Stimulated activated CD4-positive, alpha-beta T cell treated with anti-CD3 and anti-CD28 coated beads, Interleukin-4, amount 100 ng/mL, for 4 hours (primary cell): ENCODE measurements at regions not wholly inside any gene's neighbourhood (a gene's known extent, or its start where the extent isn't known, plus 50 kb on each side); places are given as distances from the start of the nearest gene placed in this dataset.
"Not testable (repeated sequence)": the region's sequence is repeated elsewhere in the genome, so short reads cannot be mapped to it uniquely, and the experiment has no call there.

Experiments
- DNase-seq, 2 experiments: peaks; one replicate each; pipeline ENCODE4 v3.0.0-alpha.2; 2020

DNA sequence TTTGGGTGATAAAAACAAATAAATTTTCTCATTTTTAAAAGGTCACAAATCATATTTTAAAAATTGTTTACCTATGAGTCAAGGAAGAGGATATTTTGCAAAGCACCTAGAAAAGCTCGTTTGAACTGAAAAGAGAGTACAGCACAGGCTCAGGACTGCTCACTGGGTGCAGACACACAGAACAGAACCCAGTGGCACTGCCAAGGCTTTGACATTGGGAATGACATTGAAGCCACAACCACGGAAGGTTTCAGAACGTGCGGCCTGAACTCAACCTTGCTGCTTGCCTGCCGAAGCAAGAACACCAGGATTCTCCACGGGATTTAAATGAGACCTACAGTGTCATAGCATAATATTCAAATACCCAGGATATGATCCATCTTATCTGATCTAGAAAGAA, 597.1 kb upstream of the B3GAT1 start:
- no peak for DNase-seq

DNA sequence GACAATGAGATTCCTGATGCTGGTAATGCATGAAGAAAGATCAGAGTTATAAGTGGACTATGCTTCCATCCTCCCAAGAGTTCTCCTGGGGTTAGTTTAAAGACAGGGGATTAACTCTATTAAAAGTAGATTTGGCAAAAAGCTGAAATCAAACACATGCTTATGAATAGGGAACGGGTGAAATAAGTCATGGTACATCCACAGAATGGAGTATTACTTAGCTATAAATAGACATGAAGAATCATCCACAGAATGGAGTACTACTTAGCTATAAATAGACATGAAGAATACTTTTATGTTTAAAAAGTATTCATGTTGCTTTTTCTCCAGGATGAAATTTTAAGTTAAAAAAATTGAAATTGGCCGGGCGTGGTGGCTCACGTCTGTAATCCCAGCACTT, 596.4 kb upstream of the B3GAT1 start:
- no peak for DNase-seq

DNA sequence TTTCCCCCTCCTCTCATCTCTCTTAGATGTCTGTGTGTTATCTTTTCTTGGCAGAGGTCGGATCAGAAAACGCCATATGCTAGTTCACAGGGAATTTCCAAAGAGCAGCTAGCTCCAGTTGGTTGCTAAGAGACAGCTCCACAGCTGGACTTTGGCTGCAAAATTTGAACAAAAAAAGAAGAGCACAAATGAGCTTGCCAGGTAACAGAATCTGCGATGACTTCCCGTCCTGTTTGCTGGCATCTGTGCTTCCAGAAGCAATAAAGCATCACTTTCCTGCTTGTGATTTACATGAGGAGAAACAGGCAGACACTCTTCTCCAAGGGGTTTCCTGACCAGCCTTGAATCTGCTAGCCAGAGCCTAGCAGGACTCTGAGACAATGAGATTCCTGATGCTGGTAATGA, 596.0 kb upstream of the B3GAT1 start:
- no peak for DNase-seq

DNA sequence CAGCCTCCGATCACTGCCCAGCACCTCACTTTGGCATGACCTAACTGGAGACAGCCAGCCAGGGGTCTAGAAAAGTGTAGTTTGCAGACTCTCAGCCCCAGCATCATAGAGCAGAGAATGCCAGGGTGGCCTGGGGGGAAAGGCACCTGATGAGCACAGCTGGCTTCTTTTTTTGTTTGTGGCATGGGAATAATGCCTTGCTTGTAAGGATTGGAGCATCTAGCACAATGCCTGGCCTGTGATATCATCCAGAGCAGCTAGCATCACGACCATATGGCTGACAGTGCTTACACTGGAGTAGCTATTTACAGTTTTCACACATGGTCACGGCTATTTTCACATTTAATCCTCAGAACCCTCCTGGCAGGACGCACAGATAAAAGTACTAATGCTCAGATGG, 594.8 kb upstream of the B3GAT1 start:
- no peak for DNase-seq

DNA sequence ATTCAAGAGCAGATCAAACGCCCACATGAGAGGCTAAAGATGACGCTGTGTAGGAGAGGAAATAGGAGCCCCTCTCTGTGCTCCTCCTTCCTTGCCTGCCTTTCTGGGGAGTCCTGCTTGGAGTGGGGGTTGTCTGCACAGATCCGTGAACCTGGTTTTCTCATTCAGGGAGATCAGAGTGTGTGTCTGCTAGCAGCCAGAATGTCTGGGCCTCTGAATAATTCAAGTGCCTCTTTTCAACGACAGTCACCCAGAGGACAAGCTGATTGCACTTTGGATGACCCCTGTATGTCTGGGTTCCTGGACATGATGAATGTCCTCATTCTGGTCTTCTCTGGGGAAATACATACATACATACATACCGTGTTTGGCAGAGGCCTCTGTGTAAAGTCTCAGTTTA, 592.5 kb upstream of the B3GAT1 start:
- DNase-seq: no peak

DNA sequence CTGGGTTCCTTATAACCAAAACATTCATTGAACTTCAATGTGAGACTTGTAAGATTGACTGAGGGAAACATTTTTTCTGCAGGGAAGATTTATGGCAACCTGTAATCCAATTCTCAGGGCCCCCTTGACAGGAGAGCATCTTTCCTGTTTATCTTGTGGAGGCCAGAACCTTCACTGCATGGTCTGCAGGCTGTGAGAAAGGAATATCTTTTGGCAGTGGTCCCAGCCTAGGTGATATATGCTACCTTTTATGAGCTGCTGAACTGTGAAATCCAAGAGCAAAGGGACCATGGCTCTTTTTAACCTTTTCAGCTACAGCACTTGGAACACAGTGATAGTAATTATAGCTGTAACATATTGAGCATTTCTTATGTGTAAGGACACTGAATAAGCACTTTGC, 590.2 kb upstream of the B3GAT1 start:
- no peak for DNase-seq

DNA sequence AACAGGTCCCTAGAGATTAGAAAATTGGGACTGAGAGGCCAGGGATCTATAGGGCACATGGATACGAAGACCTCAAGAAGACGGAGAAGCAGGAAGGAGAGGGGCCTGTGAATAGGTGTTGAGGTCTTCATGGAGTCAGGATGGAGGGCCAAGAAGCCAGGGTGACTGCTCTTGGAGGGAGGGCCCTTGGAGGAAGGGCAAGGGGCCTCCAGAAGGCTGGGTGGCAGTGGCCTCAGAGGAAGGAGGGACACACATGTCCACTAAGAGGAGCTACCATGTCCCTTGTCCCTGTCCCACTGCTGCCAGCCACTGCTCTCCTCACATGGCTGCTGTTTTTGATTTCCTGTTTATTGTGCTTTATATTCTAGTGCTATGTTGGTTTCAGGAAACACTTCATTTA, 589.5 kb upstream of the B3GAT1 start:
- no peak for DNase-seq

DNA sequence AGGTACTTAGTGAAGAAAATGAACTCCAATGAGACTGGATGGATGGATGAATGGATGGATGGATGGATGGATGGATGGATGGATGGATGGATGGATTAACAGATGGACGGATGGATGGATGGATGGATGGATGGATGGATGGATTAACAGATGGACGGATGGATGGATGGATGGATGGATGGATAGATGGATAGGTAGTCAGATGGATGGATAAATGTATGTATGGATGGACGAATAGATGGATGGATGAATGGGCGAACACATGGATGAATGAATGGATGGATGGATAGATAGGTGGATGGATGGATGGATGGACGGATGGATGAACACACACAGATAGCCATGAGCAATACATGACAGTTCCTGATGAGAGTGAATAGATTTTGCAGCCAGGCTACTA, 589.0 kb upstream of the B3GAT1 start:
- not testable (repeated sequence) for DNase-seq

DNA sequence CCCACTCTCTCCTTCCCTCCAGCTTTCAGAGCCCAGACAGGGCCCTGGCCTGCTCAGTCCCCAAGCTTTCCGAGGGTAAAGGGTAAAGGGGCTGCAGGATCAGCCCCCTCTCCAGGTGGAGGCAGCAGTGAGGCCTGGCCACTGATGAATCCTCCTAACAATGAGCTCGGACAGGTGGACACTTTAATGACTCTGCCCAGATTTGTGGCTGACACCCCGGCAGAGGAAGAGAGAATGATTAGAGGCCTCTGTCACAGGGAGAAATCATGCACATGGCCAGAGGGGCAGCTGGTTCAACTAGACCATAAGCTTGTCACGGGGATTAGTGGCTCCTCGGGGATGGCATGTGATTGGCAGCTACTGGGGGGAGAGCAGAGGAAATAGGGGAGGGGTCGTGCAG, 587.5 kb upstream of the B3GAT1 start:
- DNase-seq: no peak

DNA sequence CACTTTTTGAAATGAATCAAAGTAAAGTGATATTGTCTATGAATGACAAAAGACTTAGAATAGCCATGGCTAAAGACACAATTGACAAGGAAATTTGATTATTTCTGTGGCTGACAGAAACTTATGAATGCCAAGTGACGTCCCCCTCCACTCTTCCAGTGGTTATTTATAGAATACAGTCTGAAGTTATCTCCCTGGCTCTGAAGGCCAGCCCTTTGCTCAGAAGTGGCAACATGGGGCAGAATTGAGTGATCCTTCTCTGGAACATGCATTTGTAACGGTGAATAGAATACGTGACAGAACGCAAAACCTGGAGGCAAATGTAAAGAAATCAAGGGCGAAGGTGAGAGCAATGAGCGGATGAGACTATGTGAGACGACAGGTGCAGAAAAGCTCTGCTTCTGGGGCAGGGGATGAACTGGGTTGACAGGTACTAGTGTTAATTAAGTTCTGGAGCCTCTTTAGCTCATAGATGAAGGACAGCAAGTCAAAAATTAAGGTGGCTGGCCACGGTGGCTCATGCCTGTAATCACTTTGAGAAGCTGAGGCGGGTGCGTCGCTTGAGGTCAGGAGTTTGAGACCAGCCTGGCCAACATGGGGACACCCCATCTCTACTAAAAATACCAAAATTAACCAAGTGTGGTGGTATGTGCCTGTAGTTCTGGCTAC, 585.7 kb upstream of the B3GAT1 start:
- no peak for DNase-seq

DNA sequence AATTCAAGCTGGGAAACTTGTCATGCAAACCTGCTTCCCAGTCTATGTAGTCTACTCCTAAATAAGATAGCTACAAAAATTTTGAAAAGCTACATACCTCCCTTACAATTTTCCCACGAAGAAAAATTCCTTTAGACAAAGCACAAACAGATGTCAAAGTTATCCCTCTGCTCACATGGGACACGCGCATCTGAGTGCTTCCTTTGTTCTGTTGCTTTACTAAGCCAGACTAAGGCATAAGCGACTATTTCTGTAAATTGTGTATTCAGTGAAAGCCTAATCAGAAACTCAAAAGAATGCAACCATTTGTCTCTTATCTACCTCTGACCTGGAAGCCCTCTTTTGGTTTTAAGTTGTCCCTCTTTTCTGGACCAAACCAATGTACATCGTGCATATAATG, 583.7 kb upstream of the B3GAT1 start:
- no peak for DNase-seq

DNA sequence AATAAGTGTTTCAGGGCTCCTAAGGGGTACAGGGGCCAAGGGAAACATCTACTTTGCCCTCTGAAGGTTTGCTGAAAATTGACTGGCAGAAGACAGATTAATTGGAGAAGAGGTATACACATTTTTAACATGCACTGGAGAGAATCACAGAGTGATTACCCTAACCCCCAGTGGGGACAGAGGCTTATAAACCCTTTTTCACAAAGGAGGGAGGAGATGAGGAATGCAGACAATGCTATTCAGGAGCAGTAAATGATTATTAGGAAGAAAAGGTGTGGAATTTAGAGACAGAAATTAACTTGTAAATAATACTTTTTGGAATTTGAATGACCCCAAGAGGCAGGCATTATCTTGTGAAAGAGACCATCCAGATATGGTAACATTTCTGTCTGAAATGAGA, 582.4 kb upstream of the B3GAT1 start:
- DNase-seq: no peak

DNA sequence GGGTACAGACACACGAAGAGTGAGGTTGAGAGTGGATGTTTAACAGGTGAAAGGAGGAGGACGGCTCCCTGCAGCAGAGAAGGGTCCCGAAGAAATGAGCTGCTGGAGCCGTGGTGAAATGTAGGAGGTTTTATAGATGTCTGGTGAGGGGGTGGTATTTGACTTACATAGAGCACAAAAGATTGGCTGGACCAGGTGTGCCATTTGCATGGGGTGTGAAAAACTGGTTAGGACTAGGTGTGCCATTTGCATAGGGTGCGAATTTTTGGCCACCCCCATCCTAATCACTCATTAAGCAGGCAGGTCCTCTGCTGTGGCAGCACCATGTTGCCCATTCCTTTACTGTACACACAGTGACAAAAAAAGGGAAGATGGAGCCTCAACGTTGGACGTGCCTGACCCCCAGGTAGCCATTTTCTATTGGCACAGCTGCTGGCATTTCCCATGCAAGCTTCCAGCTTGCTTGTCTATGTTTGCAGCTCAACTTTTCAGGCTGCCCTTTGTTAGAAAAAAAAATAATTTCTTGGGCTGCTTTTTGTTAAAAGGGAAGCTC, 581.7 kb upstream of the B3GAT1 start:
- DNase-seq: no peak

DNA sequence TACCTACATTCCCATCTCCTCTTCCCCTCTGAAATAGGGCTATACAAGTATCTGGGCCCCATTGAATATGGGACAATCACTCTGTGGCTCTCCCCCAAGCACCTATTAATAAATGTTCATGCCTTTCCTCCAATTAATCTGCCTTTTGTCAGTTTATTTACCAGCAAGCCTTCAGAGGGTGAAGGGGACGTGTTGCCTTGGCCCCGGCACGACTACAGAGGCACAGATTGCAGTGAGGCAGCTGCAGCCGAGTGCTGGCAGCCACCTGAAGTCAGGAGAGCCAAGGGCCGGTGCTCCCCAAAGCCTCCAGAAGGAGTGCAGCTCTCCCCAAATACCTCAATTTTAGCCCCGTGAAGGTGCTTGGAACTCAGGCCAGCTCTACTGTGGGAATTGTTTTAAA, 580.9 kb upstream of the B3GAT1 start:
- no peak for DNase-seq

DNA sequence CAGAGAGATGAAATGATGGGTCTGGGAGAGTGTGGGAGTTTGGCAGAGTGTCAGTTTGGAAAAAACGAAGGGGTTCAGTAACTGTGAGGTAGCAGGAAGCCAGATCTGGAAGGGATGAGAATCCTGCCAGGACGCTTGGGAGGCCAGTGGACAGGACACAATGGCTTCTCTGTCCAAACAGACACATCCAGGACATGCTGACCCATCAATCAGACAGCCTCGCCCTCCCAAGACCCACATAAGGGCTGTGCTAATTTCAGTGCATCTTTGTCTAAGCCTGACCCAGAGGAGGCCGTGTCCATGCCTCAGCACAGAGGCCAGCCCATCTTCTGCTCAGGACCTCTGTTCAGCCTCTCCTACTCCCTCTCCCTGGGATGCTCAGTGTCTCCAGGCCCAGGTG, 576.5 kb upstream of the B3GAT1 start:
- DNase-seq: no peak

DNA sequence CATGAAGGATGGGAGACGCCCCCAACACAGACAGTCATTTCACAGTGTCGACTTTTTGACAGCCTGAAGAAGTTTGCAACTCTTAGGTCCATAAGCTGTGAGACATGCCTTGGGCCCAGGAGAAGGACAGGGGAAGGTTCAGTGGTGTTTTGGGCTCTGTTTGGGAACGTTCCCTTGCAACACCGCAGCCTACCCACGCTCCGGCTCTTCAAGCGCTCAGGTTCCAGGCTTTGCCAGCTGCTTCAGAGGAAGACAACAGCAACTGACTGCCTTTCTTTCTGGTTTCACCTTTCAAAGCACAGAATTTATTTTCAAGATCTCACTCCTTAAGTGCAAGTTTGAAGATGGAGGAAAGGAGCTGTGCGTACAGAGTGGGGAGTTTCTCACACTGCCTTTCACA, 575.8 kb upstream of the B3GAT1 start:
- no peak for DNase-seq

DNA sequence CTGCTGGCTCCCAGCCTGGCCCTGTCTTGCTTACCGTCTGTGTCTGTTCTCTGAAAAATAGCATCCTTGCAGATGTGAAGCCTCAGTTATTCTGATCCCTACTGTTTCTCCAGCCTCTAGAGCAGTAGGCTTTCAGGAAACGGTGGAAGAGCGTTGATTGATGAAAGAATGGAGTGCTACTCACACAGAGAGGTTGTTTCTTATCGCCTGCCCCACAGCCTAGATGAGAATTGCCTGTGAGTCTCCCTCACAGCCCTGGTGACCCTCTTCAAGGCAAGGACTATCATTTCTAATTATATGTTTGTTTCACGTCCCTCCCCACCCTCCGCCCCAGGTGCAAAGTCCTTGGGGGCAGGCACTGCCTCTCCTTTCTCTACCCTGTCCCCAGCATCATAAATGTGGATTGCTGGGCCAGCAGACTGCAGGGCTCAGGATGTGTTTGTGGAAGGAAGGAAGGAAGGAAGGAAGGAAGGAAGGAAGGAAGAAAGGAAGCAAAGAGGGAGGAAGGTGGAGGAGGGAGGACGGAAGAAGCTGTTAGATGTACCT, 575.3 kb upstream of the B3GAT1 start:
- no peak for DNase-seq

DNA sequence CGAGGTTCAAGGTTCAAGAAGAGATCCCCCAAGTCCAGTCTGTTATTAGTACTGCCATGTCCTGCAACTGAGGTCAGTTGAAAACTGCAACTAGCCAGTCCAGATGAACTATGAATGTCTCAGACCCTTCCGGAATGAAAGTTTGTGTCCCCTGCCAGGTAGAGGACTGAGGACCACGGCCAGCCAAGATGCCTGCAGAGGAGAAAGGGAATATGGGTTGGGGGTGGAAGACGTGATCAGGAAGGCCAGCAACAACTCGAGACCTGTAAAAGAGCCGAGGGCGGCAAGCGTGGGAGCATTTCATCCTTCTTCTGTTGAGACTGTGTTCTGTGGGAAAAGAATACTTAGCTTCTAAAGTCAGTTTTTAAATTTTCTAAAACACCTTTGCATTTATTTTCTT, 572.4 kb upstream of the B3GAT1 start:
- no peak for DNase-seq

DNA sequence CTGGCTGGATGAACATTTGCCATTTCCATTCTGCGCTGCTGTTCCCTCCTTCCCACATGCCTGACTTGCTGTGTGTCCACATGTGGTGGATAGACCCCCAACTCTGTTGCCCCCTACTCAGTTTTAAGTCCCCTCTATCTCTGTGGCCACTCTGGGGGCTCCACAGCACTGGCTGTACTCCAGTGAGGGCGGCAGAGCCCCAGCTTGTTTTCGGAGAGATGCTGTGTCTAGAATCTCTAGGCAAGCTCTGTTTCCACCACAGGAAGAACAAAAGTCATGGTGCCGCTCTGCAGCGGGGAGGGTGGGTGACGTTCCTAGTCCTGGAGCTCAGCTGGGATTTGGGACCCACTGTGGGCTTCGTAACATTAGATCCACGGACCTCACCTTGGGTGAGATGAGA, 570.4 kb upstream of the B3GAT1 start:
- not testable (repeated sequence) for DNase-seq

DNA sequence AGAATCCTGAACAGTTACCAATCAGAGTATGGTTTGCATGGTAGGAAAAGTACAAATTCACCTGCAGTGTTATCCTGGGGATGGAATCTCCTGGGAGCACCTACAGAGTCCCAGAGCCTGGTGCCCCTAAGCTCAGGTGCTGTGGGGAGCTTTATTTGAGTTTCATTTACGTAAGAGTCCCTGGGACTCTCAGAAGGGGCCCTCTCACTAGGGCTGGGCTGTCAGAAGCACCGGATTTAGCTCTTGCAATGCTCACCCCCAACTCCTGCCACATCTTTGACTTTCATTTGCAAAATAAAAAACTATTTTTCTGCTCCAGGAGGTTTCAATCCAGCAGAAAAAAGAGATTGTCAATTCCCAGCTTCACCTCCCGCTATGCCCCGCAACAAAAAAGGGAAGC, 569.8 kb upstream of the B3GAT1 start:
- DNase-seq: no peak

DNA sequence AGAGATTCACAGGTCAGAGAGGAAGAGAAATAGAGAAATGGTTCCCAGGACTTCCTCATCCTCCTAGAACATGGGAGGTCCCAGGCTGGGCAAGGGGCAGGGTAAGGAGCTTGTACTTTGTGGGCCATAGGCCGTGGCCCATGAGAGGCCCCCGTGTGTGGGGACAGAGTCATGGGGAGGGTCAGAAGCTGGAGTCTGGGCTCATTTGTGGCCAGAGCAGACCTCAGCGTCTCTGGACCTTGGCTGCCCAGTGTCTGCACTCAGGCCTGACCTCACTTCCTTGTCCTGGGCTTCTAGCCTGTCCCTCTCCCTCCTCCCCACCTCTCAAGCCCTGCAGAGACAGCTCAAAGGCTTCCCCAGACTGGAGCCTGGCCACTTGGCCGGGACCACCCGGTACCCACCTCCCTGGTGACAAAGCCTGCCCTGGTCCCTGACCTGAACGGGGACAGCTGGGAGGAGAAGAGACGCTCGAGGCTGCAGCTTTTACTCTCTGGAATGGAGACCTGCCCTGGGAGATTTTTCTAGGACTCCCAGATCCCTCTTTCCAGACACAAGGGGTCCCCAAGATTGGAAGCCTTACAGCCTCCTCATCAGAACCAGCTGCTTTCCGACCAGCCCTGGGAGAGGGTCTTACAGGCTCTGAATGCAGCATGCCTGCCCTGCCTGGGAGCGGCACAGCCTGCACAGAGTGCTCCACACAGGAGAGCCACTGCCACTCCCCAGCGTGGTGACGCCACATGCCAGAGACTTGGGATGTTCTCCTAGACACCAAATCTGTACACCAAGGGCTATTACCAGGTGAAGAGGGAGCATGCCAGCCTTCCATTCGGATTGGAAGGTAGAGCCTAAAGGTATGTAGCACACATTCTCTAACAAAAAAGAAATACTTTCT, 569.0 kb upstream of the B3GAT1 start:
- DNase-seq: no peak

DNA sequence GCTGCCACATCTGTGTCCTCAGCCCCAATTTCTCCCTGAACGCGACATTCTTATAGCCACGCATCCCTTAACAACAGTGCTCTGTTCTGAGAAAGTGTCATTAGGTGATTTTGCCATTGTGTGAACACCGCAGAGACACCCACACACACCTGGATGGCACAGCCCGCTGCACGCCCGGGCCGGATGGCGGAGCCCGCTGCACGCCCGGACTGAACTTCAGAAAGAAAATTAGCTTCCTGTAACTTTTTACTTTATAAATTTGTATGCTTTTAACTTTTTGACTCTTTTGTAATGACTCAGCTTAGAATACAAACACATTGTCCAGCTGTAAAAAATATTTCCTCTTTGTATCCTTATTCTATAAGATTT, 567.0 kb upstream of the B3GAT1 start:
- DNase-seq: not testable (repeated sequence)

DNA sequence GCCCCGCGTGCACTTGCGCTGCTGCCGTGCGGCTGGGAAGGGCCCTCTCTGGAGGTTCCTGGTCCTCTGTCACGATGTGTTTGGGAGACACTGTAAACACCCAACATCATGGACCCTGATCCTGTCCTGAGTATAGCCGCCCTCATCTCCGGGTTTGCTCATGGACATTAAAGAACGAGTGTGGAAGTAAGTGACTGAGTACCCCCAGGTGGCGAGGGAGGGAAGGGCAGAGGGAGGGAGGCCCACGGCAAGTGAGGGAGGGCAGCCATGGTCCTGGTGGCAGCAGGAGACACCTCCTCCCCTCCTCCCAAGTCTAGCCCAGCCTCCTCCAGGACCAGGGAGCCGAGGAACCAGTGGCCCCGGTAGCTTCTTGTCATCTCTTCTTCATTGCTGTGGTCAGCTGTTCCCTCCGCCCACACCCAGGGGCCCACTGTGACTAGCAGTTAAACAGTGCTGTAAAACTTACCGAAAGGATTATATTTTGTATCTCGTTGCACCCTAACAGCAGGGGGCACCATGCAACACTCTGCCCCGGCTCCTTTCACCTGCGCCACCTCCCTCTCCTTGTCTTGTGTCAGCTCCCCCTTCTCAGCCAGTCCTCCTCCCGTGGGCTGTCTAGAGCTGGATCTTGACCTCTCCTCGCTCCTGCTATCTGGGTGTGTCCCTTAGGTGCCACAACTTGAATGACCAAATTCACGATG, 566.5 kb upstream of the B3GAT1 start:
- DNase-seq: no peak
